ENCODE measurements at regions not wholly inside any gene's neighbourhood (a gene's known extent, or its start where the extent isn't known, plus 50 kb on each side); places are given as distances from the start of the nearest gene placed in this dataset.

DNA sequence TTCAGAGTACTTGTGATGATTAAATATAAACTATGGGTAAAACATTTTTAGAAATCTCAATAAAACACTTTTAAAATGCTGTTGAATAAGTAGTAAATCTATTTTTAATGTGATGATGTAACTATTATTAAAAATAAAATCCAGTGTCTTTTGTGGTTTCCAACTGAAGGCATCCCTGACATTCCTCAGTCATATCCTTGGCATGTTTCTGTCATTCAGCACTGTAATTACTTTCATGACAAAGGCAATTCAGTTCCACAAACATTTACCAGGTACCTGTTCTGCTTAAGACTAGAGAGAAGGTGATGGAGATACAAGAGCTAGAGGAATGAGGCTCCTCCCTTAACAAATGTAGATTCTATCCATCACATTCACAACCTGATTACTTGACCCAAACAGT is 518.7 kb upstream of the MAP3K7 start:
- TF ChIP-seq, protein P1, sequence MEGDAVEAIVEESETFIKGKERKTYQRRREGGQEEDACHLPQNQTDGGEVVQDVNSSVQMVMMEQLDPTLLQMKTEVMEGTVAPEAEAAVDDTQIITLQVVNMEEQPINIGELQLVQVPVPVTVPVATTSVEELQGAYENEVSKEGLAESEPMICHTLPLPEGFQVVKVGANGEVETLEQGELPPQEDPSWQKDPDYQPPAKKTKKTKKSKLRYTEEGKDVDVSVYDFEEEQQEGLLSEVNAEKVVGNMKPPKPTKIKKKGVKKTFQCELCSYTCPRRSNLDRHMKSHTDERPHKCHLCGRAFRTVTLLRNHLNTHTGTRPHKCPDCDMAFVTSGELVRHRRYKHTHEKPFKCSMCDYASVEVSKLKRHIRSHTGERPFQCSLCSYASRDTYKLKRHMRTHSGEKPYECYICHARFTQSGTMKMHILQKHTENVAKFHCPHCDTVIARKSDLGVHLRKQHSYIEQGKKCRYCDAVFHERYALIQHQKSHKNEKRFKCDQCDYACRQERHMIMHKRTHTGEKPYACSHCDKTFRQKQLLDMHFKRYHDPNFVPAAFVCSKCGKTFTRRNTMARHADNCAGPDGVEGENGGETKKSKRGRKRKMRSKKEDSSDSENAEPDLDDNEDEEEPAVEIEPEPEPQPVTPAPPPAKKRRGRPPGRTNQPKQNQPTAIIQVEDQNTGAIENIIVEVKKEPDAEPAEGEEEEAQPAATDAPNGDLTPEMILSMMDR (IDR thresholded peaks at IDR 0.05), result no peak
- no peak for TF ChIP-seq POLR2AphosphoS5 (IDR thresholded peaks at IDR 0.05; ENCODE audit: insufficient read depth in 1 of 2, low read depth in 1 of 2)
